ENCODE measurements at regions not wholly inside any gene's neighbourhood (a gene's known extent, or its start where the extent isn't known, plus 50 kb on each side); places are given as distances from the start of the nearest gene placed in this dataset.

DNA sequence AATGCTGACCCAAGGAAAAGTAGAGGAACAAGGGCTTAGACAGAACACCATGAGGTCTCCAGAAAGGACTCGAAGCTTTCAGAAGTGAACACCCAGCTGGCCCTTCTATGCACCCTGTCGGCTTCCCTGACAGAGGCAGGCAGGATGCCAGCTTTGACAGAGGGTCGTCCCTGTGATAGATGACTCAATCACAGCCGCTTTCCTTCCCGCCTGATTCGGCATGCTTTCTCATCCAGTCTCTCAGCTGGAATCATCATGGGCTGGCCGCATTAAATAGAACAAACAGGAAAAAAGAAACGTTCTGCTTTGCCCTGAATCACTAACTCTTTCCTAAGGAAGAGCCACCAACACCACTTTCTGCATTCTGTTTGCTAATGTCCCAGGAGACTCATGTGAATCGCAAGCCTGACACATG, 140.3 kb upstream of the RAB12 start:
- ATAC-seq: no peak
- intact Hi-C loops (cut with micrococcal nuclease; ENCODE audit: unreplicated experiment) (no loop called here), in situ Hi-C loops (cut with HindIII; ENCODE audit: low pct_unique_long_range_greater_than_20kb, low sequenced_read_pairs) (no loop called here)
- POLR2A ChIA-PET: no interaction called here
- no peak for DNase-seq (ENCODE audit: low read depth, low spot score)
- TF ChIP-seq, protein P1, sequence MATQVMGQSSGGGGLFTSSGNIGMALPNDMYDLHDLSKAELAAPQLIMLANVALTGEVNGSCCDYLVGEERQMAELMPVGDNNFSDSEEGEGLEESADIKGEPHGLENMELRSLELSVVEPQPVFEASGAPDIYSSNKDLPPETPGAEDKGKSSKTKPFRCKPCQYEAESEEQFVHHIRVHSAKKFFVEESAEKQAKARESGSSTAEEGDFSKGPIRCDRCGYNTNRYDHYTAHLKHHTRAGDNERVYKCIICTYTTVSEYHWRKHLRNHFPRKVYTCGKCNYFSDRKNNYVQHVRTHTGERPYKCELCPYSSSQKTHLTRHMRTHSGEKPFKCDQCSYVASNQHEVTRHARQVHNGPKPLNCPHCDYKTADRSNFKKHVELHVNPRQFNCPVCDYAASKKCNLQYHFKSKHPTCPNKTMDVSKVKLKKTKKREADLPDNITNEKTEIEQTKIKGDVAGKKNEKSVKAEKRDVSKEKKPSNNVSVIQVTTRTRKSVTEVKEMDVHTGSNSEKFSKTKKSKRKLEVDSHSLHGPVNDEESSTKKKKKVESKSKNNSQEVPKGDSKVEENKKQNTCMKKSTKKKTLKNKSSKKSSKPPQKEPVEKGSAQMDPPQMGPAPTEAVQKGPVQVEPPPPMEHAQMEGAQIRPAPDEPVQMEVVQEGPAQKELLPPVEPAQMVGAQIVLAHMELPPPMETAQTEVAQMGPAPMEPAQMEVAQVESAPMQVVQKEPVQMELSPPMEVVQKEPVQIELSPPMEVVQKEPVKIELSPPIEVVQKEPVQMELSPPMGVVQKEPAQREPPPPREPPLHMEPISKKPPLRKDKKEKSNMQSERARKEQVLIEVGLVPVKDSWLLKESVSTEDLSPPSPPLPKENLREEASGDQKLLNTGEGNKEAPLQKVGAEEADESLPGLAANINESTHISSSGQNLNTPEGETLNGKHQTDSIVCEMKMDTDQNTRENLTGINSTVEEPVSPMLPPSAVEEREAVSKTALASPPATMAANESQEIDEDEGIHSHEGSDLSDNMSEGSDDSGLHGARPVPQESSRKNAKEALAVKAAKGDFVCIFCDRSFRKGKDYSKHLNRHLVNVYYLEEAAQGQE (IDR thresholded peaks at IDR 0.05; ENCODE audit: insufficient read depth in 1 of 2, low read depth in 2 of 2, low read length in 1 of 2): no peak
- TF ChIP-seq SIN3A (IDR thresholded peaks at IDR 0.05; ENCODE audit: borderline replicate concordance, insufficient read depth, low read depth, low read length) (no peak), POLR2AphosphoS5 (IDR thresholded peaks at IDR 0.05; ENCODE audit: low read depth, low read length) (no peak), TCF7L2 (IDR thresholded peaks at IDR 0.05; ENCODE audit: low read depth, low read length) (no peak)
- TF ChIP-seq, protein P2, sequence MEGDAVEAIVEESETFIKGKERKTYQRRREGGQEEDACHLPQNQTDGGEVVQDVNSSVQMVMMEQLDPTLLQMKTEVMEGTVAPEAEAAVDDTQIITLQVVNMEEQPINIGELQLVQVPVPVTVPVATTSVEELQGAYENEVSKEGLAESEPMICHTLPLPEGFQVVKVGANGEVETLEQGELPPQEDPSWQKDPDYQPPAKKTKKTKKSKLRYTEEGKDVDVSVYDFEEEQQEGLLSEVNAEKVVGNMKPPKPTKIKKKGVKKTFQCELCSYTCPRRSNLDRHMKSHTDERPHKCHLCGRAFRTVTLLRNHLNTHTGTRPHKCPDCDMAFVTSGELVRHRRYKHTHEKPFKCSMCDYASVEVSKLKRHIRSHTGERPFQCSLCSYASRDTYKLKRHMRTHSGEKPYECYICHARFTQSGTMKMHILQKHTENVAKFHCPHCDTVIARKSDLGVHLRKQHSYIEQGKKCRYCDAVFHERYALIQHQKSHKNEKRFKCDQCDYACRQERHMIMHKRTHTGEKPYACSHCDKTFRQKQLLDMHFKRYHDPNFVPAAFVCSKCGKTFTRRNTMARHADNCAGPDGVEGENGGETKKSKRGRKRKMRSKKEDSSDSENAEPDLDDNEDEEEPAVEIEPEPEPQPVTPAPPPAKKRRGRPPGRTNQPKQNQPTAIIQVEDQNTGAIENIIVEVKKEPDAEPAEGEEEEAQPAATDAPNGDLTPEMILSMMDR (IDR thresholded peaks at IDR 0.05): no peak
- CTCF ChIA-PET: no interaction called here
- H3K36me3 ChIP-seq (ENCODE audit: control insufficient read depth, insufficient read depth, low read length): no peaks in the 10 kb centered on the region
- H3K27ac ChIP-seq (ENCODE audit: low read length): no peak overlapping the region
- H3K4me1 ChIP-seq (ENCODE audit: control insufficient read depth, insufficient read depth, low read length): no peaks in the 10 kb centered on the region
- BruUV-seq (replicated peaks): no TSS peak
- no peak overlapping the region for H3K4me3 ChIP-seq (ENCODE audit: low read depth in 2 of 2, low read length in 2 of 2)
- no peaks in the 10 kb centered on the region for H3K9me3 ChIP-seq (ENCODE audit: control insufficient read depth, insufficient read depth, low read depth, low read length)
- no peaks in the 10 kb centered on the region for H3K27me3 ChIP-seq (ENCODE audit: control insufficient read depth, insufficient read depth, low read length)

DNA sequence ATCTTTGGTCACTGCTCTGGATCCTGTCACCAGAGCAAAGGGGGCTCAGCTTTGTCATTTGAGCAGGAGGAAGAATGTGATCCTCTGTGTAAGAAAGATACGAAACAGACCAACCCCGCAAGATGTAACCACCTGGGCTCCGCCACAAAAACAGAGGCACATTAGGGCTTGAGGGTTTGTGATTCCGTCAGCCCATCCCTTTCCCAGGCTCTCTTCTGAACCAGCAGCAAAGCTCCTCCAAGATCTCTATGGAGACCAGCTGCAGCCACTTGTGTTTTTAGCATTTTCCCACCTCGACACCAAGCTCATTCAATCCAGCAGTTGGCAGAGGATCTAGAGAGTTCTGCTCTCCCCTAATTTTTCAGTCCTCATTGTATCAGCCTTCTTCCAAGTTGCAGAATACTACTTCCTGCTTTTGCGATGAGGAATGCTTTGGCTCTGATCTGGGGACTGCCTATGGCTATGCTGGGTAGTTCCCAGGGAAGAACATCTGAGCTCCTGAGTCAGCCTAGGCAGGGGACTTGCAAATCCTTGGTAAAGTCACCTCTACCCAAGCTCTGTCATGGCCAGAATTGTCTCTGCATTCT, 139.6 kb upstream of the RAB12 start:
- Histone ChIP-seq H3K4me3 (ENCODE audit: low read depth in 2 of 2, low read length in 2 of 2) (no peak overlapping the region), H3K27ac (ENCODE audit: low read length) (no peak overlapping the region), H3K4me1 (ENCODE audit: control insufficient read depth, insufficient read depth, low read length) (no peaks in the 10 kb centered on the region), H3K36me3 (ENCODE audit: control insufficient read depth, insufficient read depth, low read length) (no peaks in the 10 kb centered on the region), H3K9me3 (ENCODE audit: control insufficient read depth, insufficient read depth, low read depth, low read length) (no peaks in the 10 kb centered on the region), H3K27me3 (ENCODE audit: control insufficient read depth, insufficient read depth, low read length) (peaks cover 3% of the 10 kb centered on the region; the same call in 1 of the 2 replicates)
- ChIA-PET CTCF (interaction anchor here (1.2 kb wide), 1 partner anchor 9 kb away, joined by 4 read pairs; no protein-coding TSS in a partner anchor), POLR2A (no interaction called here)
- TF ChIP-seq TCF7L2 (IDR thresholded peaks at IDR 0.05; ENCODE audit: low read depth, low read length) (no peak), SIN3A (IDR thresholded peaks at IDR 0.05; ENCODE audit: borderline replicate concordance, insufficient read depth, low read depth, low read length) (no peak), POLR2AphosphoS5 (IDR thresholded peaks at IDR 0.05; ENCODE audit: low read depth, low read length) (no peak)
- TF ChIP-seq, protein P2 (IDR thresholded peaks at IDR 0.05): no peak
- TF ChIP-seq, protein P1 (IDR thresholded peaks at IDR 0.05; ENCODE audit: insufficient read depth in 1 of 2, low read depth in 2 of 2, low read length in 1 of 2): no peak
- ATAC-seq (no peak), DNase-seq (ENCODE audit: low read depth, low spot score) (no peak)
- intact Hi-C loops (cut with micrococcal nuclease; ENCODE audit: unreplicated experiment): no loop called here
- in situ Hi-C loops (cut with HindIII; ENCODE audit: low pct_unique_long_range_greater_than_20kb, low sequenced_read_pairs): no loop called here
- no TSS peak for BruUV-seq (replicated peaks)
